ENCODE measurements at regions not wholly inside any gene's neighbourhood (a gene's known extent, or its start where the extent isn't known, plus 50 kb on each side); places are given as distances from the start of the nearest gene placed in this dataset.

DNA sequence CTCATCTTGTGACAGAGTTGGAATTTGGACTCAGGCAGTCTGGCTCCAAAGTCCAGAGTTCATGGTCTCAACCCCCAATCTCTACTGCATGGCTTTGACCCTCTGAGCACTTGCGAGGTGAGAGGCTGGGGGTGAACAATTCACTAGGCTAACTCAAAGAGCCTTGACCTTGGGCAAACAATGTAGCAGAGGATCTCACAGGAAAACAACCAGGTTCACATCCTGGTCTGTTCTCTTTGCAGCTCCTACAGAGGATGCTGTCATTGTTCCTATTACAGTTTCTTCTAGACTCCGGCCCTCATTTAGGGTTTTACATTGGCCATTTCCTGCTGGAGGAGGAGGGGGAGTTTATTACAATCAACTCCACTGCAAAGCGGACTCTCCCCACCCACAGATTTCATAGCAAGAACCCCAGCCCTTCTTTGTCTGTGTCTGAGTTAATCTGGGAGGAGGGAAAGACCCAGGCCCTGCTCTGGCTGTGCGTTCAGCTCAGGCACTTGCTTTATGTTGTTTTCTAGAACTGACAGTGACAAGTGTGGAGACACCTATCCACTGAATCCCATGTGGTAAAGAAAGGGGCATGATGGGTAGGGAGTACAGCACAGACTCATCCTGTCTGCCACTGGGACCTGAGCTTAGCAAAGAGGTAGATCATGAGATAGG, 101.6 kb downstream of the LBH start:
- no peaks in the 10 kb centered on the region for H3K9me3 Mint-ChIP-seq
- H3K36me3 Mint-ChIP-seq (ENCODE audit: low read depth): no peaks in the 10 kb centered on the region
- TF ChIP-seq, protein P1, sequence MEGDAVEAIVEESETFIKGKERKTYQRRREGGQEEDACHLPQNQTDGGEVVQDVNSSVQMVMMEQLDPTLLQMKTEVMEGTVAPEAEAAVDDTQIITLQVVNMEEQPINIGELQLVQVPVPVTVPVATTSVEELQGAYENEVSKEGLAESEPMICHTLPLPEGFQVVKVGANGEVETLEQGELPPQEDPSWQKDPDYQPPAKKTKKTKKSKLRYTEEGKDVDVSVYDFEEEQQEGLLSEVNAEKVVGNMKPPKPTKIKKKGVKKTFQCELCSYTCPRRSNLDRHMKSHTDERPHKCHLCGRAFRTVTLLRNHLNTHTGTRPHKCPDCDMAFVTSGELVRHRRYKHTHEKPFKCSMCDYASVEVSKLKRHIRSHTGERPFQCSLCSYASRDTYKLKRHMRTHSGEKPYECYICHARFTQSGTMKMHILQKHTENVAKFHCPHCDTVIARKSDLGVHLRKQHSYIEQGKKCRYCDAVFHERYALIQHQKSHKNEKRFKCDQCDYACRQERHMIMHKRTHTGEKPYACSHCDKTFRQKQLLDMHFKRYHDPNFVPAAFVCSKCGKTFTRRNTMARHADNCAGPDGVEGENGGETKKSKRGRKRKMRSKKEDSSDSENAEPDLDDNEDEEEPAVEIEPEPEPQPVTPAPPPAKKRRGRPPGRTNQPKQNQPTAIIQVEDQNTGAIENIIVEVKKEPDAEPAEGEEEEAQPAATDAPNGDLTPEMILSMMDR (conservative IDR thresholded peaks at IDR 0.05): no peak
- Histone ChIP-seq H3K27me3 (ENCODE audit: control insufficient read depth, insufficient read depth, low read length, poor library complexity, severe bottlenecking) (no peaks in the 10 kb centered on the region), H3K36me3 (ENCODE audit: control insufficient read depth, insufficient read depth, low read length) (no peaks in the 10 kb centered on the region), H3K27ac (ENCODE audit: low read depth, low read length) (no peak overlapping the region), H3K9ac (ENCODE audit: extremely low read depth, low read length, poor library complexity, severe bottlenecking) (no peak overlapping the region), H3K9me3 (ENCODE audit: control insufficient read depth, low read length) (no peaks in the 10 kb centered on the region), H3K4me3 (ENCODE audit: low read length) (no peak overlapping the region), H3K4me1 (ENCODE audit: control insufficient read depth, insufficient read depth, low read length) (peaks cover 19% of the 10 kb centered on the region)
- H3K27me3 Mint-ChIP-seq (ENCODE audit: insufficient read depth): no peaks in the 10 kb centered on the region
- WGBS, 2 experiments (ENCODE audit: insufficient coverage in 1 of 2, insufficient read length in 1 of 2): 92 to 100% methylated on average over 2 to 4 of the region's 4 CpGs
- no peak overlapping the region for H3K27ac Mint-ChIP-seq
- no peak for DNase-seq
- no peak overlapping the region for H3K4me3 Mint-ChIP-seq
- peaks cover 52% of the 10 kb centered on the region for H3K4me1 Mint-ChIP-seq

DNA sequence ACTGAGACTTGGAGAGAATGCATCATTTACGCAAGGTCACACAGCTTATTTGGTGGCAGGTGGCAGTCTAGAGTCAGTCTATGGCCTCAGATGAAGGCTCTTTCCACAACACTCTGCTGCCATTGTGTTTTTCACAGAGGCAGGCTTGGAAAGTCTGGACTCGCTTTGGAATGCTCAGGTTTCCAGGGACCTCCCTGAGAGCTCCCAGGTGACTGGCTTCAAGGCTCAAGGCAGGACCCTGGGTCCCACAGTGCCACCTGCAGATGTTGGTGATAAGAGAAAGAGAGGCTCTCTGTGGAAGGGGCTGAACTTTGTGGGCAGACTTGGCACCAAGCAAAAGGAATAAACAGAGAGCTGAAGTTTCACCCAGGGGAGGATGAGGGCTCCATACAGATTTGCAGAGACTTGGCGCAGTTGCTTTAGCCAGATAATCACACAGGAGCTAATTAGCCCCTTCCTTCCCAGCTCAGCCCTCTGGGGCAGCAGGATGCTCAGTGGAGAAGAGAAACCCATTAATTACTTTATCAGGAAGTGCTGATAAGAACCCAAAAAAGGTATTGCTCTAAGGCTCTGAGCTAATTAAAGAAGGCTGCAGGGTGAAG, 103.5 kb downstream of the LBH start:
- Mint-ChIP-seq H3K4me3 (peak overlapping the region; percentile 10), H3K4me1 (peaks cover 52% of the 10 kb centered on the region), H3K27ac (peak overlapping the region; percentile 86), H3K9me3 (no peaks in the 10 kb centered on the region), H3K36me3 (ENCODE audit: low read depth) (no peaks in the 10 kb centered on the region), H3K27me3 (ENCODE audit: insufficient read depth) (no peaks in the 10 kb centered on the region)
- Histone ChIP-seq H3K27me3 (ENCODE audit: control insufficient read depth, insufficient read depth, low read length, poor library complexity, severe bottlenecking) (no peaks in the 10 kb centered on the region), H3K4me1 (ENCODE audit: control insufficient read depth, insufficient read depth, low read length) (peaks cover 19% of the 10 kb centered on the region), H3K27ac (ENCODE audit: low read depth, low read length) (no peak overlapping the region), H3K36me3 (ENCODE audit: control insufficient read depth, insufficient read depth, low read length) (no peaks in the 10 kb centered on the region), H3K9me3 (ENCODE audit: control insufficient read depth, low read length) (no peaks in the 10 kb centered on the region), H3K9ac (ENCODE audit: extremely low read depth, low read length, poor library complexity, severe bottlenecking) (no peak overlapping the region), H3K4me3 (ENCODE audit: low read length) (peak overlapping the region; percentile 44)
- 67 to 100% methylated on average over 2 to 3 of the region's 3 CpGs for WGBS, 2 experiments (ENCODE audit: insufficient coverage in 1 of 2, insufficient read length in 1 of 2)
- DNase-seq: peak; percentile 66
- TF ChIP-seq, protein P1 (conservative IDR thresholded peaks at IDR 0.05): peak; percentile 56

DNA sequence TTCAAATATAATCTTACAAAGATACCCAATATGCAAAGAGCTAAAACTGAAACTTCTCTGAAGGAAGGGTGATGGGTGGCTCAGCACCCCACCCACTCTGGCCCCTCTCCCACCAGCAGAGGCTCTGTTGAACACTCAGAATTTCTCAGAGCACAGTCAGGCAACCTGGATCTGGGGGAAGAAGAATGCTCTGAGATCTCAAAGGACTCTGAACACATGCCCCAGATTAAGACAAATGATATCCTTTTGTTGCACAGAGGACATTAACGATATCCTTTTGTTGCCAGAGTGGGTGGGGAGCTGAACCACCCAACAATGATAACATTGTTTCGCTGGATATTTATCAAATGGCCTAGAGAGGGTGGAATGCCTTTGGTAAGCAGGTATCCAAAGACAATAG, 104.8 kb downstream of the LBH start:
- WGBS, 2 experiments (ENCODE audit: insufficient coverage in 1 of 2, insufficient read length in 1 of 2): 75 to 87% methylated on average over 2 of the region's 2 CpGs
- TF ChIP-seq, protein P1 (conservative IDR thresholded peaks at IDR 0.05): no peak
- peaks cover 4% of the 10 kb centered on the region for H3K9me3 Mint-ChIP-seq
- H3K27ac Mint-ChIP-seq: no peak overlapping the region
- H3K4me1 ChIP-seq (ENCODE audit: control insufficient read depth, insufficient read depth, low read length): peaks cover 19% of the 10 kb centered on the region
- H3K27me3 ChIP-seq (ENCODE audit: control insufficient read depth, insufficient read depth, low read length, poor library complexity, severe bottlenecking): no peaks in the 10 kb centered on the region
- no peaks in the 10 kb centered on the region for H3K27me3 Mint-ChIP-seq (ENCODE audit: insufficient read depth)
- no peak overlapping the region for H3K9ac ChIP-seq (ENCODE audit: extremely low read depth, low read length, poor library complexity, severe bottlenecking)
- no peaks in the 10 kb centered on the region for H3K9me3 ChIP-seq (ENCODE audit: control insufficient read depth, low read length)
- no peak overlapping the region for H3K4me3 Mint-ChIP-seq
- H3K4me3 ChIP-seq (ENCODE audit: low read length): no peak overlapping the region
- DNase-seq: no peak
- peaks cover 47% of the 10 kb centered on the region for H3K4me1 Mint-ChIP-seq
- H3K27ac ChIP-seq (ENCODE audit: low read depth, low read length): no peak overlapping the region
- no peaks in the 10 kb centered on the region for H3K36me3 ChIP-seq (ENCODE audit: control insufficient read depth, insufficient read depth, low read length)
- no peaks in the 10 kb centered on the region for H3K36me3 Mint-ChIP-seq (ENCODE audit: low read depth)

Measured in endodermal cell (in vitro differentiated cells).